ACC112 (cell line): ENCODE measurements at regions not wholly inside any gene's neighbourhood (a gene's known extent, or its start where the extent isn't known, plus 50 kb on each side); places are given as distances from the start of the nearest gene placed in this dataset.

Experiments
- H2AFZ ChIP-seq: fragments of 200-600 bp; sonication (generic); one replicate; pipeline ENCODE4 v1.6.0; 2017; ENCODE audit warnings: antibody characterized with exemption, low read length; ENCODE audit not compliant: unreplicated experiment
- H3K27ac ChIP-seq: fragments of 200-600 bp; sonication (generic); 2 replicates; pipeline ENCODE4 v1.5.1; 2014; ENCODE audit warnings: low read depth, mild to moderate bottlenecking, antibody characterized with exemption, low read length, moderate library complexity
- H3K27me3 ChIP-seq: fragments of 200-600 bp; sonication (generic); 2 replicates; pipeline ENCODE4 v1.6.1; 2014; ENCODE audit warnings: mild to moderate bottlenecking, antibody characterized with exemption, low read length, moderate library complexity, mixed read lengths; ENCODE audit not compliant: insufficient read depth
- H3K36me3 ChIP-seq: fragments of 200-600 bp; sonication (generic); 2 replicates; pipeline ENCODE4 v1.6.1; 2016; ENCODE audit warnings: mild to moderate bottlenecking, antibody characterized with exemption, low read length, moderate library complexity, mixed read lengths; ENCODE audit not compliant: insufficient read depth
- H3K4me1 ChIP-seq: fragments of 200-600 bp; sonication (generic); one replicate; pipeline ENCODE4 v1.6.1; 2016; ENCODE audit warnings: low read length, mixed read lengths; ENCODE audit not compliant: insufficient read depth, unreplicated experiment, control insufficient read depth
- H3K4me3 ChIP-seq: fragments of 200-600 bp; sonication (generic); 2 replicates; pipeline ENCODE4 v1.5.1; 2014; ENCODE audit warnings: mild to moderate bottlenecking, low read depth, low read length
- H3K79me2 ChIP-seq: fragments of 200-600 bp; sonication (generic); one replicate; pipeline ENCODE4 v1.6.0; 2016; ENCODE audit warnings: low read length; ENCODE audit not compliant: control insufficient read depth, unreplicated experiment, insufficient read depth

GRCh38 chr9:134987376-134987775 lies 69.7 kb upstream of the FCN1 start:
- peaks cover 14% of the 10 kb centered on the region; the same call in 1 of the 2 replicates for H3K27me3 ChIP-seq
- H3K27ac ChIP-seq, result no peak overlapping the region
- no peaks in the 10 kb centered on the region for H3K4me1 ChIP-seq
- no peak overlapping the region for H2AFZ ChIP-seq
- no peaks in the 10 kb centered on the region for H3K36me3 ChIP-seq
- no peaks in the 10 kb centered on the region for H3K79me2 ChIP-seq
- no peak overlapping the region for H3K4me3 ChIP-seq

DNA sequence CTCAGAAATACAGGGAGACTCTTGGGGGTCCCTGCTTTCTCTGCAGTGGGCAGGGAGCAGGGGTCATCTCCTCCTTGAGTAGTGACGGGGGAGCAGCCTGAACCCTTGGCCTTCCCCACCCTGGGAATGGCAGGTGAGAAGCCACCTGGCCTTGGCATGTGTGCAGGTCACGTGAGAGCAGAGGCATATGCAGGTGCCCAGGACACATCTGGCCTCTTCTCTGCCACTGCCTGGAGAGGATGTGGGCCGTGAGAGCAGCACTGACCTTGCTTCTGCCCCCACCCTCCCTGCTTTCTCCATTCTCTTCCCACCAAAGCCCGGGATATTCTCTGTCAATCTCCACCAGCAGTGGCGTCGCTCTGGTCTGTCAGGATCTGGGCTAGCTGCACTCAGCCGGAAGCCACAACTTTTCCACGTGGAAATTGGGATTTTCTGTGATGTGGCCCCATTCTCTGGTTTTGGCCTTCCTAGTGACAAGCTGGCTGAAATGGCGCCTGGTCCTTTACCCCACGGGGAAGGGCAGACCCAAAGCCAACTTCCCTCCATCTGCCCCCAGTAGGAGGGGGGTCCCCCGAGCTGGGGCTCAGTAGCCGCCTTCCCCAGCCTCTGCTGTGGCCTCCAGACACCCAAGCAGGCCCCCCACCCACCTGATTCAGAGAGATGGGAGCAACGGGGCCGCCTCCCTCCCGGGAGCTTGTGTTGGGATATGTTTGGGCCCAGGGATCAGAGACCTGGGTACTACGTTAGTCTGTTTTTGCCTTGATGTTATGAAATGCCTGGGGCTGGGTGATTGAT lies 70.4 kb upstream of the FCN1 start:
- H3K36me3 ChIP-seq, result no peaks in the 10 kb centered on the region
- peaks cover 16% of the 10 kb centered on the region for H3K27me3 ChIP-seq
- H3K4me3 ChIP-seq, result no peak overlapping the region
- no peaks in the 10 kb centered on the region for H3K4me1 ChIP-seq
- no peak overlapping the region for H3K27ac ChIP-seq
- H3K79me2 ChIP-seq, result no peaks in the 10 kb centered on the region
- no peak overlapping the region for H2AFZ ChIP-seq

DNA sequence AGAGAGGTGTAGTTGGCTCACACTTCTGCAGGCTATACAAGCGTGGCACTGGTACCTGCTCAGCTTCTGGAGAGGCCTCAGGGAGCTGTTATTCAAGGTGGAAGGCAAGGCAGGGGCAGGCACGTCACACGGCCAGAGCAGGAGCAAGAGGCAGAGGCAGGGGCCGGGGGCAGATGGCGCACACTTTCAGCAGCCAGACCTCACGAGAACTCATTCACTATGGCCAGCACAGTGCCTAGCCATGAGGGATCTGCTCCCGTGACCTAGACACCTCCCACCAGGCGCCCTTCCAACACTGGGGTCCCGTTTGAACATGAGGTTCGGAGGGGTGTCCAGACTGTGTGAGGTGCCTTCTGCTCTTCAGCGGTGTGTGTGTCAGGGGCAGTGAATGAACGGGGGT lies 71.0 kb upstream of the FCN1 start:
- Histone ChIP-seq H2AFZ (no peak overlapping the region), H3K4me3 (no peak overlapping the region), H3K27ac (no peak overlapping the region), H3K79me2 (no peaks in the 10 kb centered on the region), H3K36me3 (no peaks in the 10 kb centered on the region), H3K4me1 (no peaks in the 10 kb centered on the region), H3K27me3 (peaks cover 16% of the 10 kb centered on the region)

DNA sequence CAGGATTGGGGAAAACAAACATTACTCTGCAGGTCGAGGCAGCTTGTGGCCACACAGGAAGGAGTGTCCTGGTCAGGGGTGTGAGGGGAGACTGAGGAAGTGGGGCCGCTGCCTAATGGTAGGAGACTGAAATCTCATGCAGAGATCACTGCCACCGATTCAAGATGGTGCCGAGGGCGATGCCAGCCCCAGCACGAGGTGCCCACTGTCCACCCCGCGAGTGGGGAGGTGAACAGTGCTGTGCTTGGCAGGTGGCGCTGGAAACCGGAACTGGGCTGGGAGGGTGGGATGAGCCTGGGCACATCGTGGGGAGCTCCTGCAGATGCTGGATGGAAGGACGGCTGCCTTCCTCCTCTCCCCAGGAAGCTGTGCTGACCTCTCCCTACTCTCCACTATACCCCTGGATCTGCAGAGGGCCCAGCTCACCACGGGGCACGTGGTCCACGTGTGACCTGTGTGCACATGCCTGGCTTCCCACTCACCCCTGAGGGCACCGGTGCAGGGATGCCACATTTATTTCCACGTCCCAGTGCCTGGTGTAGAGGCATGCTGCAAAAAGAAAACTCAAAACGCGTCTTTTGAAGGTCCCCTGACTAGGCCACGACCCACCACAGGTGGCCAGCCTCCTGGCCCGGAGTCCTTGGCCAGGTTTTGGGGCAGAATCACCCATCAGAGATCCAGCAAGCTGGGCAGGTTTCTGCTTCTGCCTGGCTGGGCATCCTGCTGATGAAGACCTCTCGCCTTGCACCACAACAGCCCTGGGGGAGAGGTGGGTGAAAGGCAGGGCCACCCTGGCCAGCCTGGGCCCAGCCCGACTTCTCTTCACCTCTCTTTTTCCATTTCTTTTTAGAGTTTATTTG lies 71.7 kb upstream of the FCN1 start:
- no peaks in the 10 kb centered on the region for H3K36me3 ChIP-seq
- H3K4me3 ChIP-seq, result no peak overlapping the region
- H3K79me2 ChIP-seq, result no peaks in the 10 kb centered on the region
- no peak overlapping the region for H3K27ac ChIP-seq
- no peaks in the 10 kb centered on the region for H3K4me1 ChIP-seq
- H2AFZ ChIP-seq, result no peak overlapping the region
- peaks cover 21% of the 10 kb centered on the region for H3K27me3 ChIP-seq

GRCh38 chr9:134991808-134992754 lies 74.4 kb upstream of the FCN1 start:
- no peak overlapping the region for H3K27ac ChIP-seq
- no peaks in the 10 kb centered on the region for H3K79me2 ChIP-seq
- no peaks in the 10 kb centered on the region for H3K36me3 ChIP-seq
- no peak overlapping the region for H3K4me3 ChIP-seq
- peaks cover 16% of the 10 kb centered on the region for H3K27me3 ChIP-seq
- no peak overlapping the region for H2AFZ ChIP-seq
- H3K4me1 ChIP-seq, result no peaks in the 10 kb centered on the region

- peaks cover 14% of the 10 kb centered on the region for H3K27me3 ChIP-seq
- H3K4me1 ChIP-seq, result no peaks in the 10 kb centered on the region
- H3K4me3 ChIP-seq, result no peak overlapping the region
- H3K36me3 ChIP-seq, result no peaks in the 10 kb centered on the region
- no peak overlapping the region for H2AFZ ChIP-seq
- no peak overlapping the region for H3K27ac ChIP-seq
- no peaks in the 10 kb centered on the region for H3K79me2 ChIP-seq
Measured at GRCh38 chr9:134992755-134993124, 75.0 kb upstream of the FCN1 start.

GRCh38 chr9:134993416-134993815 lies 75.7 kb upstream of the FCN1 start:
- H3K79me2 ChIP-seq, result no peaks in the 10 kb centered on the region
- H3K27me3 ChIP-seq, result peaks cover 14% of the 10 kb centered on the region
- H3K27ac ChIP-seq, result no peak overlapping the region
- no peaks in the 10 kb centered on the region for H3K4me1 ChIP-seq
- H3K4me3 ChIP-seq, result no peak overlapping the region
- H2AFZ ChIP-seq, result no peak overlapping the region
- H3K36me3 ChIP-seq, result no peaks in the 10 kb centered on the region

- Histone ChIP-seq H3K27me3 (peaks cover 14% of the 10 kb centered on the region), H3K4me1 (no peaks in the 10 kb centered on the region), H3K27ac (no peak overlapping the region), H3K79me2 (no peaks in the 10 kb centered on the region), H2AFZ (no peak overlapping the region), H3K4me3 (no peak overlapping the region), H3K36me3 (no peaks in the 10 kb centered on the region)
Measured at GRCh38 chr9:134993996-134994720, 76.4 kb upstream of the FCN1 start.

GRCh38 chr9:134994926-134995791 lies 77.4 kb upstream of the FCN1 start:
- Histone ChIP-seq H3K4me1 (no peaks in the 10 kb centered on the region), H3K27ac (no peak overlapping the region), H3K36me3 (no peaks in the 10 kb centered on the region), H3K79me2 (no peaks in the 10 kb centered on the region), H3K4me3 (no peak overlapping the region), H2AFZ (no peak overlapping the region), H3K27me3 (peaks cover 14% of the 10 kb centered on the region)
